Anterior cingulate cortex (tissue), 58 donors: ENCODE measurements at regions not wholly inside any gene's neighbourhood (a gene's known extent, or its start where the extent isn't known, plus 50 kb on each side); places are given as distances from the start of the nearest gene placed in this dataset.
"Not testable (repeated sequence)": the region's sequence is repeated elsewhere in the genome, so short reads cannot be mapped to it uniquely, and the experiment has no call there.

Source experiments
- DNase-seq, 58 donors: peaks; one replicate each; lab custom pipeline; 2025; lab: John Stamatoyannopoulos, UW

GRCh38 chr10:124197371-124198124 lies 104.2 kb upstream of the CHST15 start:
- peak in 50 of 58 donors; percentile 7 to 77 (median 46) for DNase-seq

GRCh38 chr10:124196659-124197058 lies 103.3 kb upstream of the CHST15 start:
- DNase-seq: no peak

- no peak for DNase-seq
Observed at GRCh38 chr10:124194199-124194824, 100.9 kb upstream of the CHST15 start.

GRCh38 chr10:124193309-124193696 lies 99.9 kb upstream of the CHST15 start:
- DNase-seq: no peak

- DNase-seq: not testable (repeated sequence)
Observed at GRCh38 chr10:124192664-124193308, 99.4 kb upstream of the CHST15 start.

- not testable (repeated sequence) for DNase-seq
Observed at GRCh38 chr10:124190476-124190875, 97.1 kb upstream of the CHST15 start.

GRCh38 chr10:124186956-124187355 lies 93.6 kb upstream of the CHST15 start:
- no peak for DNase-seq

GRCh38 chr10:124185084-124185483 lies 91.7 kb upstream of the CHST15 start:
- DNase-seq: no peak

GRCh38 chr10:124184208-124184830 lies 90.9 kb upstream of the CHST15 start:
- DNase-seq: no peak

- DNase-seq: no peak
Observed at GRCh38 chr10:124183617-124184016, 90.2 kb upstream of the CHST15 start.

- no peak for DNase-seq
Observed at GRCh38 chr10:124182088-124182541, 88.7 kb upstream of the CHST15 start.

GRCh38 chr10:124181656-124182055 lies 88.3 kb upstream of the CHST15 start:
- DNase-seq: no peak

- DNase-seq: no peak
Observed at GRCh38 chr10:124180947-124181549, 87.7 kb upstream of the CHST15 start.

GRCh38 chr10:124180044-124180745 lies 86.8 kb upstream of the CHST15 start:
- no peak for DNase-seq

- no peak for DNase-seq
Observed at GRCh38 chr10:124179308-124180043, 86.1 kb upstream of the CHST15 start.

GRCh38 chr10:124177180-124177518 lies 83.8 kb upstream of the CHST15 start:
- no peak for DNase-seq

GRCh38 chr10:124176349-124177179 lies 83.2 kb upstream of the CHST15 start:
- peak in 1 of 58 donors; percentile 10 for DNase-seq

GRCh38 chr10:124175701-124176348 lies 82.4 kb upstream of the CHST15 start:
- no peak for DNase-seq
